Fibroblast of skin of left quadriceps (primary cell): ENCODE measurements at regions not wholly inside any gene's neighbourhood (a gene's known extent, or its start where the extent isn't known, plus 50 kb on each side); places are given as distances from the start of the nearest gene placed in this dataset.
"Not testable (repeated sequence)": the region's sequence is repeated elsewhere in the genome, so short reads cannot be mapped to it uniquely, and the experiment has no call there.

Experiments
- DNase-seq, 2 experiments: peaks; one replicate each; pipeline ENCODE4 v3.0.0-alpha.2; 2013; ENCODE audit warnings: low read depth in 2 of 2

GRCh38 chr9:89695979-89696378 lies 91.2 kb downstream of the GADD45G start:
- DNase-seq, result not testable (repeated sequence)

GRCh38 chr9:89696780-89697179 lies 92.0 kb downstream of the GADD45G start:
- no peak for DNase-seq

- DNase-seq, result no peak
Measured at GRCh38 chr9:89697553-89697952, 92.7 kb downstream of the GADD45G start.

GRCh38 chr9:89698411-89699005 lies 93.7 kb downstream of the GADD45G start:
- DNase-seq, result no peak

DNA sequence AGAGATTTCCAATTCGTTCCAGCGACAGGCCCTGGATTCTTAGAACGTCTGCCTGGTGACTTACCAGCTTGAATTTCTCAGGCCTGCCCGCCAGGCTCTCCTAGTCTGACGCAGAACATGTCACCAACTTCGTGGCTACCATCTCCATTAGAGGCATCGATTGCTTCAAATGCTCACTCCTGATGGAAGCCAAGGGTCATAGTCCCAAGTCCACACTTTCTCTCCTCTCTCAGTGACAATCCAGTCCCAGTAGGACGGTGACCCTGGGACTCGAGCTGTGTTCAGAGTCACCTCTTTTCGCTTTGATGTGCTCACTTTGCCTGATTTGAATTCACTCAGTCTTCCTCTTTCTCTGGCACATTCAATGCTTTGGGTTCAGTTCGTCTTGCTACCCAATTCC lies 94.8 kb downstream of the GADD45G start:
- no peak for DNase-seq

DNA sequence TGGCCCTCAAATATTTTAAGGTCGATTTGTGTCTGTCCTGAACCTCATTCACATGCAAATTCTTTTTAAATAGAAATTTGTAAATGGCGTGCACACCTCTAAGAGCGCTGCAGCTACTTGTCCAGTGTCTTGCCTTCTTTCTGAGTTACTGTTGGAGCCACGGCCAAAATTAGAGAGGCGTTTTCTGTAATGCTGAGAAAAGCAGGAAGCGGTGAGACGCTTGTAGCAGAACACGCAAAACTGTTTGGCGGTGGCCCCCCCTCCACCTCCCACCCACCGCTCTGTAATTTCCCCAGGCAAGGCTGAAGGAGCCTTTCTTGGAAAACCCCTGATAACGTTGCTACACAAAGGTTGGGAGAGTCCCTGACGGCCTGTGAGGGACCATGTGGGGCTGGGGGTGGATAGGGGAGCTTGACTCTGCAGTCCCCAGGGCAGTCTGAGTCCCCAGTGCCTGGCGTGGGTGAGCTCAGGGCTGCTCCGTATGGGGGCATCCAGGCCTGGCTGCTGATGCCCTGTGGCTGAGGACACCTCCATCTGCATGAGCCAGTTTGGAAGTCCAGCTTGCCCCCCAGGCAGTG lies 96.5 kb downstream of the GADD45G start:
- no peak for DNase-seq

GRCh38 chr9:89702401-89702800 lies 97.6 kb downstream of the GADD45G start:
- no peak for DNase-seq

GRCh38 chr9:89705651-89706050 lies 100.8 kb downstream of the GADD45G start:
- no peak for DNase-seq

DNA sequence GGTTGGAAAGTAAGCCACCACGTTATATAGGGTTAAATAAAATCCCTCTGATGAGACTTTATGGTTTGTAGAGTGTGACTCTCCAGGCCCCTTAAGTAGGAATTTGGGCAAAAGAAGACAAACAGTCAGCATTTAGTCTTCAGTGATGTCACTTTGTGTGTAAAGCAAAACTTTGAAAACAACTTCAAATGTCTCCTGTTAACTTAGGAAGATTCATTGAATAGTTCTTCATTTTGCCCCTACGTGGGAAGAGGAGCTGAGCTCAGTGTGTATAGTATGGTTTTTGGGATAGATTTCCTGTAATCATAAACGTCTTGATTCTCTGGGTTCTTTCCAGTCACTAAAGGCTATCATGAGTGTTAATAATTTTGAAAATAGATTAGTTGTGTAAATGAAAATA lies 101.3 kb downstream of the GADD45G start:
- DNase-seq, result no peak

- no peak for DNase-seq
Measured at GRCh38 chr9:89706731-89707191, 101.9 kb downstream of the GADD45G start.

DNA sequence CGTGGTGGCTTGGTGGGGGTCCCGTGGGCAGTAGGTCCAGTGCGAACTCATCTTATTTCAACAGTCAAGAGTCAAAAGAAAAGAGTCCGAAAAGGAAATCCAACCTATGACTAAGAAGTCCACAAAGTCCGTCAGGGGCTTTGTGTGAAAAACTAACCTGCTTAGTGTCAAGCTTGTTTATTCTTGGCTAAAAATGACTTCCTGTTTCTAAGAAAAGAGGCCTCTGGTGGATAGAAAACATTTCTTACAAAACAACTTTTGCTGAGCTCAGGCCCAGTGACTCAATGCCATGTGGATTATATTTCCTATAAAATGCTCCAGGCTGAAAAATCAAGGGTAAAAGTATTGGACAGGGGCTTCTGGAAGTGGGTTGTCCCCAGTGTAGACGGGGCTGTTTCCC lies 105.9 kb downstream of the GADD45G start:
- no peak for DNase-seq

DNA sequence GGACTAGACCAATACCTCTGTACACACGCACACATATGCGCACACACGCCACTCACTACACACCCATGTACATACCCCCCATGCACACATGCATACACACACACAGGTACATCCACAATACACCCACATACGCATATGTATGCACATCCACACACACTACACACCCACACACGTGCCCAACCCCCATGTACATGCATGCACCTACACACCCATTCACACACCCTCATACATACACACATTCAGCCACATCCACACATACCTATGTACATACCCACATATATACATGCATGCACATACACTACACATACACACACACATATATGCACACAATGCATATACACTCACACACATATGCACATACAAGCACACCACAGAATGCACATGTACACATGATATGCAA lies 107.1 kb downstream of the GADD45G start:
- no peak for DNase-seq

- no peak for DNase-seq
Measured at GRCh38 chr9:89712283-89712682, 107.5 kb downstream of the GADD45G start.

DNA sequence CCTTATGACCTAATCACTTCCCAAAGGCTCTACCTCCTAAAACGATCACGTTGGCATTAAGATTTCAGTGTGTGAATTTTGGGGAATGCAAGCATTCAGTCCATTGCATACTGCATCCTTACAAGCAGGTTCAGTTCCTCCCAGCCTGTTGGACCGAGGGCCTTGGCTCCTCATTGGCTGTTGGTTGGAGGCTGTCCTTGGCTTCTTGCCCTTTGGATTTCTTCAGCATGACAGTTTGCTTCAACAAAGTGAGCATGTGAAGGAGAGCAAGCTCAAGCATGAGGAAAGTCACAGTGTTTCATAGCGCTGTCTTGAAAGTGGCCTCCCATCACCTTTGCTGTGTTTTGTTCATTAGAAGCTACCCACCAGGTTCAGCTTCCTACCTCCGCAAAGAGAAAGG lies 109.5 kb downstream of the GADD45G start:
- DNase-seq, result no peak

DNA sequence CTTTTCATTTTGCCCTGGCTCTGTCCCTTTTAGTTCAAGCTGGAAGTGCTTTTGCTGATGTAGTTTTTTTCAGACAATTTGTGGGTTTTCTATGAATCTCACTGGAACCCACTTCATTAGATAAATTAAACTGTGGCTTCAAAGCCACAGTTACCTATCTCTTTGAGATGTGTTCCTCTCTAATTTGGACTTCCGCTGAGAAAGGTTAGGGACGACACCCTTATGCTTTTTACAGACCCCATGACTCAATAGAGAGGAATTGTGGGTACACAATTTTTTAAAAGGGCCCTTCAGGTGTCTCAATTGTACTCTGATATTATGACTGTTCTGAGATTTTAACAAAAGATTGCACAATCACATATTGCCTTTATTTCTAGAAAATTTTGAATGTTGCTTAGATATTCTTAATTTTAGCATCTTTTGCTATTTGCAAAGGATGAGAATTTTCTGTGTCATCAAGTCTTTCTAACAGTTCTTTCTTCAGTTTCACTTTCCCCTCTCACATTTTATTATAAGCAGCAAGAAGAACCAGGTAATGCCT lies 110.6 kb downstream of the GADD45G start:
- DNase-seq, result no peak

DNA sequence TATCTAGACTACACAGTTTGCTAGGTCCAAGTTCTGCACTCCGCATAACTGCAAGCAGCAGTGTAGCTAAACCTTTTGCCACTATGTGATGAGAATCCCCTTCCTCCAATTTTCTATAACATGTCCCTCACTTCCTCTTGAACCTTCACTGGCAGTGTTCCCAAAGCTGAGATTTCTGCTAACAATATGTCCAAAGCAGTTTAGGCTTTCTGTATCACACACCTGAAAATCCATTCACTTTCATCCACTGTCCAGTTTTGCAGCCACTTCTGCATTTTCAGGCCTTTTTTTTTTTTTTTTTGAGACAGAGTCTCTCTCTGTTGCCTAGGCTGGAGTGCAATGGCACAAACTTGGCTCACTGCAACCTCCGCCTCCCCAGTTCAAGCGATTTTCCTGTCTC lies 111.1 kb downstream of the GADD45G start:
- DNase-seq, result no peak

GRCh38 chr9:89716559-89716958 lies 111.7 kb downstream of the GADD45G start:
- no peak for DNase-seq

- DNase-seq, result no peak
Measured at GRCh38 chr9:89718176-89718575, 113.4 kb downstream of the GADD45G start.

DNA sequence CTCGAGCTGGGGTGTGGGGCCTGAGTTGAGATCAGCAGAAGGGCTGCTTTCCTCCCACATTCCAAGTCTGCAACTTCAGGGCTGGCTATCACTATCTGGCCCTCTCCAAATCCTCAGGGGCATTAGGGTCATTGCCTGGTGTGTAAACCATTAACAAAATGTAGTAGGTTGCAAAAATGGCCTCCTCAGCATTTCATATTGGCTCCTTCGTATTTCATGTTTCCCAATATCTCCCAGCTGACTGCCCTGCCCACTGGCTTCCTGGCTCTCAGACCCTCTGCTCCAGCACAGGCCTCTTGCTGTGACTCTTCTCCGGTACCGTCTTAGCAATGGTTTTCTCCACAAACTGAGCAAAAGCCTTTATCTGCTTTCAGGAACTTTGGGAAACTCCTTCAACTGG lies 113.8 kb downstream of the GADD45G start:
- DNase-seq, result no peak

GRCh38 chr9:89719202-89719601 lies 114.4 kb downstream of the GADD45G start:
- DNase-seq, result no peak

GRCh38 chr9:89720696-89721175 lies 115.9 kb downstream of the GADD45G start:
- no peak for DNase-seq

- DNase-seq, result no peak
Measured at GRCh38 chr9:89721176-89721700, 116.4 kb downstream of the GADD45G start.

- no peak for DNase-seq
Measured at GRCh38 chr9:89721971-89722530, 117.2 kb downstream of the GADD45G start.
